HCT116 (cell line): ENCODE measurements at regions not wholly inside any gene's neighbourhood (a gene's known extent, or its start where the extent isn't known, plus 50 kb on each side); places are given as distances from the start of the nearest gene placed in this dataset.

Experiments used
- ATAC-seq: fragments of 200-7000 bp; cut with Tn5 transposase; 2 replicates; pipeline ENCODE4 v1.9.1; 2020; ENCODE audit warnings: mild to moderate bottlenecking, moderate library complexity
- BruUV-seq: library from RNA; stranded (reverse); fragments of 400-500 nt; replicated peaks from 2 replicates; lab custom pipeline; 2021; lab: Mats Ljungman, UMichigan
- CTCF ChIA-PET: fragments of 300-600 bp; sonication (Branson Sonifier 250); formaldehyde crosslinking; loops from one replicate; lab custom pipeline; 2021; ENCODE audit warnings: antibody characterized with exemption; lab: Charles Lee
- POLR2A ChIA-PET: fragments of 300-600, 350-600 bp; sonication (Branson Sonifier 250); formaldehyde crosslinking; loops from one replicate; lab custom pipeline; 2021; ENCODE audit warnings: antibody characterized with exemption; lab: Charles Lee
- RAD21 ChIA-PET, 2 experiments: fragments of 300-600 bp; sonication (Branson Sonifier 250); formaldehyde crosslinking; loops; one replicate each; lab custom pipeline; 2023; ENCODE audit warnings: low total read pairs in 2 of 2; ENCODE audit not compliant: uncharacterized antibody in 2 of 2, unreplicated experiment in 2 of 2, low non-redundant PET in 1 of 2; lab: Charles Lee
- DNase-seq: peaks from one replicate; pipeline ENCODE4 v3.0.0-alpha.2; 2010; ENCODE audit warnings: low read depth, low spot score
- H2AFZ ChIP-seq: fragments of 200-600 bp; shearing (Covaris generic), sonication (generic); 2 replicates; pipeline ENCODE4 v1.6.1; 2017; ENCODE audit warnings: low read depth, mixed run types, mixed read lengths, antibody characterized with exemption, low read length; ENCODE audit not compliant: poor library complexity, severe bottlenecking
- H3K27ac ChIP-seq: 2 replicates; pipeline ENCODE4 v1.5.1; 2012; ENCODE audit warnings: low read depth, low read length
- H3K27me3 ChIP-seq: fragments of 200-600 bp; sonication (generic); 2 replicates; pipeline ENCODE4 v1.6.1; 2016; ENCODE audit warnings: mixed run types, low read length, mixed read lengths; ENCODE audit not compliant: insufficient read depth
- H3K36me3 ChIP-seq, 2 experiments: fragments of 200-500 bp in 1 of 2; fragments of 200-600 bp in 1 of 2; sonication (Bioruptor generic) in 1 of 2; sonication (generic) in 1 of 2; 2 replicates each; pipeline versions ENCODE4 v1.5.1 to v1.6.1; 2014 to 2016; ENCODE audit warnings: low read length in 2 of 2, inconsistent platforms in 1 of 2, mixed read lengths in 1 of 2, mixed run types in 1 of 2; ENCODE audit not compliant: insufficient read depth in 2 of 2, control insufficient read depth in 1 of 2
- H3K4me1 ChIP-seq, 2 experiments: fragments of 200-600 bp in 1 of 2; sonication (generic) in 1 of 2; 2 replicates each; pipeline versions ENCODE4 v1.5.1 to v1.6.1; 2012 to 2017; ENCODE audit warnings: low read length in 2 of 2, inconsistent platforms in 1 of 2, mild to moderate bottlenecking in 1 of 2, mixed read lengths in 1 of 2, mixed run types in 1 of 2, moderate library complexity in 1 of 2; ENCODE audit not compliant: insufficient read depth in 2 of 2, control insufficient read depth in 1 of 2
- H3K4me2 ChIP-seq: fragments of 200-600 bp; sonication (generic); 2 replicates; pipeline ENCODE4 v1.6.1; 2017; ENCODE audit warnings: mixed run types, low read length, mixed read lengths
- H3K4me3 ChIP-seq, 2 experiments: fragments of 200-600 bp in 1 of 2; sonication (generic) in 1 of 2; replicated peaks in 1 of 2; 2 replicates each; pipeline ENCODE4 v1.5.1; 2011 to 2016; ENCODE audit warnings: low read length in 2 of 2, control low read depth in 1 of 2, low read depth in 1 of 2, mild to moderate bottlenecking in 1 of 2, mixed read lengths in 1 of 2, mixed run types in 1 of 2
- H3K79me2 ChIP-seq: fragments of 200-600 bp; sonication (generic); 2 replicates; pipeline ENCODE4 v1.6.1; 2017; ENCODE audit warnings: mild to moderate bottlenecking, mixed run types, low read length, moderate library complexity, mixed read lengths; ENCODE audit not compliant: insufficient read depth
- H3K9ac ChIP-seq: fragments of 200-600 bp; sonication (generic); 2 replicates; pipeline ENCODE4 v1.6.1; 2016; ENCODE audit warnings: low read length, mixed read lengths
- H3K9me2 ChIP-seq: fragments of 200-600 bp; sonication (generic), shearing (Covaris generic); 2 replicates; pipeline ENCODE4 v1.6.1; 2017; ENCODE audit warnings: mixed run types, mild to moderate bottlenecking, moderate library complexity; ENCODE audit not compliant: insufficient read depth
- H3K9me3 ChIP-seq, 2 experiments: fragments of 200-500 bp in 1 of 2; fragments of 200-600 bp in 1 of 2; sonication (Bioruptor generic) in 1 of 2; sonication (generic) in 1 of 2; 2 replicates each; pipeline ENCODE4 v1.6.1; 2014 to 2017; ENCODE audit warnings: low read length in 2 of 2, mixed read lengths in 2 of 2, inconsistent platforms in 1 of 2, low read depth in 1 of 2, mild to moderate bottlenecking in 1 of 2, mixed run types in 1 of 2, moderate library complexity in 1 of 2; ENCODE audit not compliant: control insufficient read depth in 1 of 2, insufficient read depth in 1 of 2
- H4K20me1 ChIP-seq: fragments of 200-600 bp; sonication (generic), shearing (Covaris generic); 2 replicates; pipeline ENCODE4 v1.6.1; 2017; ENCODE audit warnings: mixed run types, mild to moderate bottlenecking, moderate library complexity; ENCODE audit not compliant: insufficient read depth
- CTCF ChIP-seq, 3 experiments: fragments of 200-600 bp in 1 of 3; sonication (generic) in 1 of 3; IDR thresholded peaks in 2 of 3; conservative IDR thresholded peaks in 1 of 3; 2 replicates each; pipeline ENCODE4 v1.5.1; 2012 to 2017; ENCODE audit warnings: low read depth in 2 of 3, low read length in 2 of 3, antibody characterized with exemption in 1 of 3, borderline replicate concordance in 1 of 3, control low read depth in 1 of 3, mild to moderate bottlenecking in 1 of 3, mixed read lengths in 1 of 3, mixed run types in 1 of 3, moderate library complexity in 1 of 3; ENCODE audit not compliant: insufficient read depth in 1 of 3
- EGR1 ChIP-seq: IDR thresholded peaks from 2 replicates; pipeline ENCODE4 v1.6.1; 2012; ENCODE audit warnings: low read depth
- ELF1 ChIP-seq: IDR thresholded peaks from 2 replicates; pipeline ENCODE4 v1.6.1; 2012; ENCODE audit warnings: low read depth, borderline replicate concordance
- EZH2 ChIP-seq: fragments of 200-600 bp; sonication (generic); IDR thresholded peaks from 2 replicates; pipeline ENCODE4 v1.6.1; 2017; ENCODE audit warnings: antibody characterized with exemption, mixed run types
- EZH2phosphoT487 ChIP-seq: fragments of 200-600 bp; IDR thresholded peaks from 2 replicates; pipeline ENCODE4 v1.6.1; 2018; ENCODE audit warnings: antibody characterized with exemption, borderline replicate concordance
- FOSL1 ChIP-seq: IDR thresholded peaks from 2 replicates; pipeline ENCODE4 v1.6.1; 2012; ENCODE audit warnings: low read depth
- MAX ChIP-seq: IDR thresholded peaks from 2 replicates; pipeline ENCODE4 v1.6.1; 2012
- POLR2A ChIP-seq: IDR thresholded peaks from 2 replicates; pipeline ENCODE4 v1.7.0; 2011; ENCODE audit warnings: borderline replicate concordance; ENCODE audit not compliant: insufficient read depth, insufficient read length; ENCODE audit errors: extremely low read depth
- POLR2AphosphoS5 ChIP-seq: IDR thresholded peaks from 2 replicates; pipeline ENCODE4 v1.6.1; 2011; ENCODE audit warnings: mild to moderate bottlenecking, low read depth, low read length, moderate library complexity
- ZFX ChIP-seq: fragments of 450-650 bp; IDR thresholded peaks from 2 replicates; pipeline ENCODE4 v1.6.1; 2017
- intact Hi-C: fragments of 100-400 bp; cut with micrococcal nuclease; formaldehyde crosslinking; loops from 2 replicates; pipeline ENCODE4 v1.10.0; 2022
- TF ChIP-seq, protein P1 (sequence below): IDR thresholded peaks from 2 replicates; pipeline ENCODE4 v1.6.1; 2011; ENCODE audit warnings: mild to moderate bottlenecking, low read length, moderate library complexity; ENCODE audit not compliant: insufficient replicate concordance; ENCODE audit errors: extremely low read depth
- TF ChIP-seq, protein P2 (sequence below): IDR thresholded peaks from 2 replicates; pipeline ENCODE4 v1.6.1; 2012

DNA sequence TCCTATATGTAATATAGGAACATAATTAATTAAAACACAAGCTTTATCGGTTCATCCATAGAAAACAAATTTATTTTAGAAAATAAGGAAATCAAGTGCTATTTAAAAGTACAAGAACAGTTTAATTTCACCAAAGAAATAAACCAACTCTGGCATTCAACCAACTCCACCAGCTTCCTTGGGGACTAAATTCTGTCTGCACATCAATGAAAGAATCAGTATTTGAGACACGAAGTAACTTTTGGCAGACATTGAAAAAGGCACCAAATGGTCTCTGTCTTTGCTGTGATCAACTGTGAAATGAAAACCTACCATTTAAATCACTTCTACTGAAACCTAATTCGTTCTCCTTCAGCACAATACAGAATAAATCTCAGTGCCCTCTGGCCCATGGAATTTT lies 719.7 kb upstream of the GRIA3 start:
- no peaks in the 10 kb centered on the region for H3K79me2 ChIP-seq
- POLR2A ChIA-PET = no interaction called here
- no TSS peak for BruUV-seq

GRCh38 chrX:122475306-122475705 lies 708.8 kb upstream of the GRIA3 start:
- Histone ChIP-seq H2AFZ (no peak overlapping the region), H3K79me2 (no peaks in the 10 kb centered on the region), H3K9ac (no peak overlapping the region), H3K9me2 (no peaks in the 10 kb centered on the region), H3K27ac (no peak overlapping the region), H3K9me3 (no peaks in the 10 kb centered on the region), H3K27me3 (no peaks in the 10 kb centered on the region), H3K36me3 (no peaks in the 10 kb centered on the region), H3K4me2 (no peak overlapping the region), H4K20me1 (no peaks in the 10 kb centered on the region), H3K4me3 (no peak overlapping the region), H3K4me1 (no peaks in the 10 kb centered on the region)
- ChIA-PET CTCF (no interaction called here), POLR2A (no interaction called here), RAD21 (no interaction called here)
- ATAC-seq (no peak), DNase-seq (no peak)
- intact Hi-C loops = no loop called here
- no TSS peak for BruUV-seq
- TF ChIP-seq EZH2 = no peak
- no peak for TF ChIP-seq EGR1
- TF ChIP-seq, protein P1, sequence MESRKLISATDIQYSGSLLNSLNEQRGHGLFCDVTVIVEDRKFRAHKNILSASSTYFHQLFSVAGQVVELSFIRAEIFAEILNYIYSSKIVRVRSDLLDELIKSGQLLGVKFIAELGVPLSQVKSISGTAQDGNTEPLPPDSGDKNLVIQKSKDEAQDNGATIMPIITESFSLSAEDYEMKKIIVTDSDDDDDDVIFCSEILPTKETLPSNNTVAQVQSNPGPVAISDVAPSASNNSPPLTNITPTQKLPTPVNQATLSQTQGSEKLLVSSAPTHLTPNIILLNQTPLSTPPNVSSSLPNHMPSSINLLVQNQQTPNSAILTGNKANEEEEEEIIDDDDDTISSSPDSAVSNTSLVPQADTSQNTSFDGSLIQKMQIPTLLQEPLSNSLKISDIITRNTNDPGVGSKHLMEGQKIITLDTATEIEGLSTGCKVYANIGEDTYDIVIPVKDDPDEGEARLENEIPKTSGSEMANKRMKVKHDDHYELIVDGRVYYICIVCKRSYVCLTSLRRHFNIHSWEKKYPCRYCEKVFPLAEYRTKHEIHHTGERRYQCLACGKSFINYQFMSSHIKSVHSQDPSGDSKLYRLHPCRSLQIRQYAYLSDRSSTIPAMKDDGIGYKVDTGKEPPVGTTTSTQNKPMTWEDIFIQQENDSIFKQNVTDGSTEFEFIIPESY = no peak
- TF ChIP-seq POLR2AphosphoS5 = no peak
- no peak for TF ChIP-seq MAX
- TF ChIP-seq POLR2A = no peak
- no peak for TF ChIP-seq FOSL1
- TF ChIP-seq EZH2phosphoT487 = no peak

More for the DNA sequence above, 719.7 kb upstream of the GRIA3 start:
- TF ChIP-seq CTCF (IDR thresholded peaks at IDR 0.05 in 2 of 3, conservative IDR thresholded peaks at IDR 0.05 in 1 of 3; ENCODE audit: borderline replicate concordance in 1 of 3, insufficient read depth in 1 of 3, low read depth in 2 of 3, low read length in 2 of 3) = no peak
- TF ChIP-seq FOSL1 = no peak
- TF ChIP-seq ZFX = no peak
- TF ChIP-seq ELF1 = no peak
- TF ChIP-seq, protein P2, sequence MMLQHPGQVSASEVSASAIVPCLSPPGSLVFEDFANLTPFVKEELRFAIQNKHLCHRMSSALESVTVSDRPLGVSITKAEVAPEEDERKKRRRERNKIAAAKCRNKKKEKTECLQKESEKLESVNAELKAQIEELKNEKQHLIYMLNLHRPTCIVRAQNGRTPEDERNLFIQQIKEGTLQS = no peak
- no peak overlapping the region for H3K4me3 ChIP-seq
- DNase-seq (no peak), ATAC-seq (no peak)
- intact Hi-C loops = no loop called here
- H3K4me2 ChIP-seq = no peak overlapping the region
- no peaks in the 10 kb centered on the region for H3K4me1 ChIP-seq
- no peaks in the 10 kb centered on the region for H3K27me3 ChIP-seq
- no peaks in the 10 kb centered on the region for H3K9me2 ChIP-seq
- H3K9me3 ChIP-seq = no peaks in the 10 kb centered on the region
- no peaks in the 10 kb centered on the region for H3K36me3 ChIP-seq
- no peak overlapping the region for H3K9ac ChIP-seq
- RAD21 ChIA-PET = no interaction called here
- CTCF ChIA-PET = no interaction called here
- H4K20me1 ChIP-seq = no peaks in the 10 kb centered on the region
- no peak overlapping the region for H2AFZ ChIP-seq
- H3K27ac ChIP-seq = no peak overlapping the region
